SIG-M5 treated with dmso at 0.1 percent for 504 hours (cell line): ENCODE measurements at regions not wholly inside any gene's neighbourhood (a gene's known extent, or its start where the extent isn't known, plus 50 kb on each side); places are given as distances from the start of the nearest gene placed in this dataset.
"Not testable (repeated sequence)": the region's sequence is repeated elsewhere in the genome, so short reads cannot be mapped to it uniquely, and the experiment has no call there.

Source experiments
- DNase-seq: peaks from one replicate; lab custom pipeline; 2025; ENCODE audit not compliant: unreplicated experiment; lab: John Stamatoyannopoulos, UW

DNA sequence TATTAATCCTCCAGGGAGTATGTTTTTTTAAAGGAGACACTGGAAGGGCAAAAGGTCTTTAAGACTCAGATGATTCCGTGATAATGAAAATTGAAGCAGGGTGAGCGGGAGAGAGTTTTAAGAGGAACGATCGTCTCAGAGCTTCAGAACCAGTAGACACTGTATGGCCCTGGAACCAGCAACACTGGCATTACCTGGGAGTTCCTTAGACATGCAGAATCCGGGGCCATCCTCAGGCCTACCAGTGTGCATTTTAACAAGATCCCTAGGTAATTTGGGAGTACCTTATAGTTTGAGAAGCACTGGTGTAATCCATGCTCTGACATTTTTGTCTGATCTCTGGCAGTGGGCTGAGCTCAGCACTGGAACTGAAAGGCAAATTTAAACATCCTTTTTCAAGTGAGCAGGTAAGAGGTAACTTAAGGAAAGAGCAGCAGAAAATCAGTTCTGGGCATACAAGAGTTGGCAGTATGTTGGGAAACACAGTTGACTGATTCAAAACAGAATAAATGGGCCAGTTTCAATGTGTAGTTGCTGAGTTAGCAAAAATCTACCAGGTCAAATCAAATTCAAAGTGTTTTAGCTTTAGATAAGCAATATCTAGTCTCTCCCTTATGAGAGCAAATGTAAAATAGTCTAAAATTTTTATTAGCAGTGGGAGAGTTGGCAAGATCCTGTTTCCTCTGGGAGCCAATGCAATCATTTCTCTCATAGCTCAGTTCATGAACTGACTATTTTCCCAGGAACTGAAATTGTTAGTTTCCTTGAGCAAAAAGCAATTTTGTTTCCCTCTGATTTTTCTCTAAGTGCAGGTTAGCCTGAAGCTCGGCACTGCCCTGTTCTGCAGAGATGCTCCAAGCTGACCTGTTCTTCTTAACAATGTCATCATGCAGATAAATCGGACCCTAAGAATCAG, 97.2 kb upstream of the ELMO1 start:
- DNase-seq: no peak

DNA sequence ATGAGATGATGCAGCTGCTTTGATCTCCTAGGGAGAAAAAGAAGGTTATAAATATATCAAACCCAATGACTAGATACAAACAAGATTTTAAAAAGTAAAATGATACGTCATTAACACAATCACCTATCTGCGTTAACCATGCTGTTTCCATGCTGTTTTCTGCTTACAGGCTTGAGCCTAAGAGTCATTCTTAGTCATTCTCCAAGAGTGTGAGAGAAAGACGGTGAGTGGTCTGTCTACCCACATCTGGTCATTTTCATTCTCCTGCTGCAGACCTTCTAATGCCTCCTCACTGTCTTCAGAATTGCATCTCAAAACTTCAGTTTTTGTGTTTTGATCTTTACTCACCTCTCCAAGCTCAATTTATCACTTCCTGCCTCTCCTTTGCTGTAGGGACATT, 98.0 kb upstream of the ELMO1 start:
- no peak for DNase-seq

DNA sequence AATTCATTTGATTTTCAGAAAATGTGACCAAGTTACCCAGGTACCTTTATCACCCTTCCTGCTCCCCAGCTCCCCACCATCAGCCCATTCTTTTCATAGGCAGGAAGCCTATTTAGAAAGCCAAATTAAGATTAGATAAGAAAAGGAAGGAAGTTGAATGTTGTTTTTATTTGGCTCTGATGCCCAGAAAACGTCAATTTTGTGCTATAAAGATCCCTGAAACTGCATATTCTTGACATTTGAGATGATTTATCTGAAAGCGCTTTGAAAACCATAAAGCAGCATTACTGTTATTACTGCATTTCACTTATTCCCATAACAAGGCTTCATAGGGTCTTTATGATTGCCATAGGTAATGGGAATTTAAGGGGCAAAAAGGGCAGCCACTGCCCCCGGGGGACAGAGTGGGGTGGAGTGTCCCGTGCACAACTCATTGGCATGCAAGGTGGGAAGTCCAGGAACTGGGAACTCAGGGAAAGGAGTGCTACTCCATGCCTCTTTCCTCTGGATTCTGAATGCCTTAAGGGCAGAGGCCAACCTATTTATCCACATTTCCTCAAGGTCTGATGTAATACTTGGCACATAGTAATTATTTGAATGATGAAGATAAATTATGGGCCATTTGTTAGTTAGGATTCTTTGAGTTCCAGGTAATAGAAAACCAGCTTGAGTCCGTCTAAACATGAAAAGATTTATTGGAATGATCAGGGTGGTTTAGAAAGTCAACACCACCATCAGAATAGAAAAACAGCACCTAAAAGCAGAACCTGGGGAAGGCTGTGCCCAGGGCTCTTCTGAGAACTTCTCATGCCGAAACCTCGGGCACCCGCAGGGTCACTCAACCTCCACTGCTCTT, 100.6 kb upstream of the ELMO1 start:
- no peak for DNase-seq

DNA sequence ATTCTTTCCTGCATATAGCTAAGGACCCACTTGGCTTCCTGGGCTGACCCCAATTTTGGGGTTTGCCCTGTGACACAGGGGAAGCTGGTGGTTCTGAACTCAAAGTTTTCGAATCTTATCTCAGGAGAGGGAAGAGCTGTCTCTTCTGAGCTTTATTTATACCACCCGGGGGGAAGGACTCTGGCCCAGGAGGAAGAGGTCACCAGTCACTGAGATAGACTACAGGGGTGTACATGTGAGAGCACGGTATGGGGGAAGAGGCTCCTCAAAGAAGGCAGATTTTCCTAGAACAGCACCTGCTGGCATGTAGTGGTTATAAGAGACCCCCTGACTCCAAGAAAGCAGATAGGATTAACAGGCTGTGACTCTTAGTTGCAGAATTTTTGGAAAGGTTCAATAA, 101.8 kb upstream of the ELMO1 start:
- DNase-seq: no peak

DNA sequence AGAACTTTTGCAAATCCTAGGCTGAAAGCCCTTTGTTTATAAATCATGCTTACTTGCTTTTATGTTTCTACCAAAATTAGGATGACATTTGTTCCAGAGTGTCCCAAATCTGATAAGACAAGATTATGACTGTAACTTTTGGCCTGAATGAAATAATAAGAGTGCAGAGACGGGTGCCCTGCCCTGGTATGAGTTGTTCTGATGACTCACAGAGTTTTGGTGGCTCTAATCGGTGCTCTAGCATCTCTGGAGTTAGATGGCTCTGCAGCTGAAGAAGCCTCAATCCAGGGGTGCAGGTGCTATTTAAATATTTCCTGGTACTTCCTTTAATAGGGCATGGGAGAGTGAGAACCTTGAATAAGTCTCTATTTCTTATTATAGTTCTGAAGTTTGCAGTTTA, 102.2 kb upstream of the ELMO1 start:
- no peak for DNase-seq

DNA sequence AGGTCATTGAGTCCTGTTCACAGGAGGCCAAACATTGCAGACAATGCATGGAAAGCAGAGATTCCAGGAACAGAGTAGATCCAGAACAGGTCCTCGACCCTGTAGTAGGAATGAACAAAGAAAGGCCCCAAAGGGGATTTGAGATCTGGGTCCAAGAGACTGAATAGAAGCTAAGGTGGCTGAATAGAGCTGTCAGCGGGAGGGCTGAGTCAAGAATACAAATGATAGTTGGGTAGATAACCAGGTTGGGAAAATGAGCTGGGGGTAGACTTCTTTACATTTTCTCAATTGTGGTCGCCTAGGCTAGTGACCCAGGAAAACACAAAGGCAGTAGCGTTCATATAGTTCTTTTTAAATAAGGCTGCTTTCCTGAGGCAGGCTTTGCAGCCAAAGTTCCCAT, 103.4 kb upstream of the ELMO1 start:
- DNase-seq: no peak

DNA sequence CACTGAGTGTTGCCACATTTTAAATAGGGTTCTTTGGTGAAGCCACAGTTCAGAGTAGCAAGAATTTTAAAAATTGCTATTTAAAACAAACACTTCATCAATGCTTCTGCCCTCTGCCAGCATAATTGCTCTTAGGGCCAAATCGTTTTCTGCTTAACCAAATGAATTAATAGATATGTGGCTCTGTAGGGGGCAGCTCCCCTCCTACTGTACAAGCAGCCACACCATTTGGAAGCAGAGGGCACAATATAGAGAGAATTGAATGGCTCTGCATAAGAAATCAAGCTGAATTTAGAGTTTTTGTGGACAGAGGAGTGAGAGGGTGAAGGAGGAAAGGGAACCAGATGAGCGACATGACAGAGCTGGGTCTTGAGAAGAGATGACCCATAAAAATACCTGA, 103.8 kb upstream of the ELMO1 start:
- DNase-seq: not testable (repeated sequence)

DNA sequence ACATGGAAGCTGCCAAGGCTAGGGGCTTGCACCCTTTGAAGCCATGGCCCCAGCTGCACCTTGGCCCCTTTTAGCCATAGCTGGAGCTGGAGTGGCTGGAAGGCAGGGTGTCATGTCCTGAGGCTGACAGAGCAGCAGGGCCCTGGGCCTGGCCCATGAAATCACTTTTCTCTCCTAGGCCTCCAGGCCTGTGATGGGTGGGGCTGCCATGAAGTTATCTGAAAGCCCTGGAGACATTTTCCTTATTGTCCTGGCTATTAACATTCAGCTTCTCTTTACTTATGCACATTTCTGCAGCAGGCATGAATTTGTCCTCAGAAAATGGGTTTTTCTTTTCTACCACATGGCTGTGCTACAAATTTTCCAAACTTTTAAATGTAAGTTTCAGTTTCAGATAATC, 106.9 kb upstream of the ELMO1 start:
- DNase-seq: no peak

DNA sequence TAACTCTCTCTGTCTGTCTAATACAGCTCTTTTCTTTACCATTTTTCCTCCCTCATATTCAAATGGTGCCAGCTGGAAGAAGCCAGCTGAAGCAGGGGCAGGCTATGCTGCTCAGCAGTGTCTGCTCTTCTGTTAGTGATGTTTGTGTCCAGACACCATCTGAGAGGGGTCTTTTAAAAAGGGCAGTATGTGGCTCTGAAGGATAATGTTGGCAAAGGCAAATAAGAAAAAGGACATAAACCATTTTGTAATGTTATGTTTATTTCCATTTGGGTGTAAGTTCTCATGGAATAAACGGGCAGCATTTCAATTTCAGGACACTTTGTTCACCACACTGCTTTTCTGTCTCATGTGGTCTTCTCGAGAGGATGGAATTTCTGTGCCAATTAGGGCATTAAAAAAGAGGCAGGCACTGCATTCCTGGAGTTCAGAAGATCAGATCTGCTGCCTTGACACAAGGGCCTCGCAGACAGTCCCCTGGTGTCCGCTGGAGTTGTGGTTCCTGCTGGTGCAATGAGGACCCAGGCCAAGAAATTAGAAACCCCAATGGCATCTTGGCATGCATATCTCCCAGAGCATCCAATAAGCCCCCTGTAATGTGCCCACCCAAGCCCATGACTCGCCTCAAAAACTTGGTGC, 109.0 kb upstream of the ELMO1 start:
- DNase-seq: no peak

DNA sequence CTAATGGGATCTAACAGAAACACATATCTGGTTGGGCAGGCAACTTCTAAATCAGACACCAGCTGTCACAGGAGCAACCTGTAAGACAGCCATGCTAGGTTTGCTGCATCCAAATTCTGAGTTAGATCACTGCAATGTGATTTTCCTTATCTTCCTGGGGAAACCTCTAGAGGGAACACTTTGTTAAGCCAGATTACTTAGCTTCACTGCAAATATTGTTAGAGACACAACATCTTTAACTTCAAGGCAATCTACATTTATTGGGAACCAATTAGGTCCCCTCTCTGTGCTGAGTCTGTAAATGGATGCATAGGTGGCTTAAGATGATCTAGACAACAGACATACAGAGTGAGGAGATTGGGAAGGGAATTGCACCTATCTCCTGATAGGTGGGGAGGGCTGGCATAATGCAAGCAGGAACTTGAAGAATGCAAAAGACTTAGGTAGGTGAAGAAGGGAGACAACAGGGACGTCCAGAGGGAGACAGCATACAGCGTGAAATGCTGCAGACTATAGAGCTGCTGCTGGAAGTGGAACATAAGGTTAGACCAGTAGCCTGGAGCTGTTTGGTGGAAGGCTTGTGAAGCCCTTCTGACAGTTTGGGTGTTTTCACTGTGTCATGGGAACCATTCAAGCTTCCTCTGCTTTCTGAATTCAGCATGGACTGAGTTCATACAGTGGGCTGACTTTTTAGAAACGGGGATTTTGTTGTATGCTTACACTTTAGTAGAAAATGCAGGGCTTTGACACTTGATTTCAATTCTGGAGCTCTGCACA, 109.8 kb upstream of the ELMO1 start:
- DNase-seq: no peak

DNA sequence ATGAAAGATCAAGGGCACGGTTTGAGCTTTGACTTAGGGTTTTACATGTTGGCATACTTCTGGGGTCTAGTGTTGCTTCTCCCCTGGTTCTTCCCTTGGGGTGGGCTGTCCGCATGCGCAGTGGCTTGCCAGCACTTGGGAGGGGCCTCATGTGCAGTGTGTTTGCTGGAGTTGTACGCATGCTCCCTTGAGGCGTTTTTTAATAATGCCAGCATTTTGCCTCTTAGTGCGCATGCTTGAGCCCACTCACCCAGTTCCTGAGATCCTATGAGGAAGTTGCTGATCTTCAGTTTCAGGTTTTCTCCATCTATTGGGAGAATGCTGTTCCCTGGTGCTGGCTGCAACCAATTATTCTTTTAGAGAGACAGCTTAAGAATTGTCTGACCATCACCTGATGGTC, 113.4 kb upstream of the GPR141 start:
- DNase-seq: no peak

DNA sequence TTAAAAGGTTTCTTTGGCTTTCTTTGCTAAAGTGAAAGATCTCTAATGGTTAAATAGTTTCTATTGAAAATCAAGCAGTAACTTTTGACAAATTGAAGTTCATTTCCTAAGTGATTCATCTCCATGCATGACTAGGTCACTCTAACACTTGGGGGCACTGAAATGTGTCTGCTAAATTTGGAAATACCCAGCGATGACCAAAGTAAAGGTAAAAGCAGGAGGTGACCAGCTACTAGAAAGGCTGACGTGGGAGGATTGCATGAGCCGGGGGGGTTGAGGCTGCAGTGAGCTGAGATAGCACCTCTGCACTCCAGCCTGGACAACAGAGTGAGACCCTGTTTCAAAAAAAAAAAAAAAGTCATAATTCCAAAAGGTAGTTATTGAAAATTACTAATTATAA, 111.8 kb upstream of the GPR141 start:
- no peak for DNase-seq

DNA sequence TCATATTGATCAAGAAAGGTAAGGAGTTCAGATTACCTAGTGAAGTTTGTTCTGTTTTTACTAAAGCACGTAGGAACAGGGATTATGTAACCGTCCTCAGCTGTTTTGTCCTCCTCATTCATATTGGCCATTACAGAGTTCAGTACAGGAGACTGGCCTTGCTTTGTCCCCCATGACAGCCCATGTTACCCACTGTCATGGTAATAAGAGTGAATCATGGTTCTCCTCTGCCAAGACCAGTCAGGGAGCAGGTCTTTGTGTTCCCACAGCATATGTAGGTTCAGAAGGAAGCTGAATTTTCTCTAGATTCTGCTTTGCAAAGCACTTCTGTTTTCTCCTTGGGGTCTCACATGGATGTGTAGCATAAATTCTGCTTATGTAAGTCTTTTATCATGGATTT, 106.2 kb upstream of the GPR141 start:
- no peak for DNase-seq

DNA sequence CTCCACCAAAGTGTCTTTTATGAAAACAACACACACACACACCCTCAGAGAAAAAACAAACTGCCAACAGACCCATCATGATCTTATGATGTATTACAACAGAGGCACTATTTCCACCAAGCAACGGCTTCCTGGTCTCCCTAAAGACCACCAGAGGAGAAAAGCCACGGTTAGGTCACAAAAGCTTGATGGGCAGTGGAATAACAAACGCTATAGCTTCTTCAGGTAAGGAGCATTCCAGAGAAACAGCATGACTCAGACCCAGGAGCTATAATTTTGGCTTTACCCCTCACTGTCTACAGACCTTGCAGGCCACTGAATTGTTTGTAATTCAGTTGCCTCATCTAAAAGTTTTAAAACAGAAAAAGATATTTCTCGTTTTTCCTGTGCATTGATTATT, 105.7 kb upstream of the GPR141 start:
- DNase-seq: no peak

DNA sequence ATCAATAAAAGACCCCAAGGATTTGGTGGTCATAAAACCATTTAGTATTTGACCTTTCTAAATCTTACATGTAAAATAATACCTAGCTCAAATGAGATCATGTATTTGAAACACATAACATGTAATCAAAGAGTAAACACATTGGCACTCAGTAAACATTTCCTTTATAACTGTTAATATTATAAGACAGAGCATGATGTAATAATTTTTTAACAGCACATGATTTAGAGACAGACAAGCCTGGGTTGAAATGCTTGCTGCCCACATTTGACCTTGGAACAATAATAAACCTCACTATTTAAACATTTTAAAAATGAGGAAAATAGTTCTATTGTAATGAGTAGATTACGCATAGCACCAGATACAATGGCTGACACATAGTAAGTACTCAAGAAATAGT, 105.2 kb upstream of the GPR141 start:
- no peak for DNase-seq

DNA sequence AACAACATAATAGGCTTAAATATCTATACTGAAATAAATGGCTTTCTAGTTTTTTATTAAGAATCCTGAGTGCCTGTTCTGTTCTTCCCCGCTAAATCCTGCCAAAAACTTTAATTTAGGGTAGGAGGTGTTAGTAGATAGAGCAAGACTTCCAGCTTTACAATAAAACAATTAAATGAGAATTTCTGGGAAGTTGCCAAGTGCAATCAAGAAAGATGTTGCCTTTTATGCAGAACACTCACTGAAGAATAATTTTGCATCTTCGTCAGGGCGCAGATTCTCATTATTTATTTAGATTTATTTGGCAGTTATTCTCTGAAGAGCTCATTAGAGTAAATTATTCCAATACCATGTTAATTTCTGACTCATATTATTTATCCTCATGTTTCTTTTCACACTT, 103.2 kb upstream of the GPR141 start:
- DNase-seq: no peak

DNA sequence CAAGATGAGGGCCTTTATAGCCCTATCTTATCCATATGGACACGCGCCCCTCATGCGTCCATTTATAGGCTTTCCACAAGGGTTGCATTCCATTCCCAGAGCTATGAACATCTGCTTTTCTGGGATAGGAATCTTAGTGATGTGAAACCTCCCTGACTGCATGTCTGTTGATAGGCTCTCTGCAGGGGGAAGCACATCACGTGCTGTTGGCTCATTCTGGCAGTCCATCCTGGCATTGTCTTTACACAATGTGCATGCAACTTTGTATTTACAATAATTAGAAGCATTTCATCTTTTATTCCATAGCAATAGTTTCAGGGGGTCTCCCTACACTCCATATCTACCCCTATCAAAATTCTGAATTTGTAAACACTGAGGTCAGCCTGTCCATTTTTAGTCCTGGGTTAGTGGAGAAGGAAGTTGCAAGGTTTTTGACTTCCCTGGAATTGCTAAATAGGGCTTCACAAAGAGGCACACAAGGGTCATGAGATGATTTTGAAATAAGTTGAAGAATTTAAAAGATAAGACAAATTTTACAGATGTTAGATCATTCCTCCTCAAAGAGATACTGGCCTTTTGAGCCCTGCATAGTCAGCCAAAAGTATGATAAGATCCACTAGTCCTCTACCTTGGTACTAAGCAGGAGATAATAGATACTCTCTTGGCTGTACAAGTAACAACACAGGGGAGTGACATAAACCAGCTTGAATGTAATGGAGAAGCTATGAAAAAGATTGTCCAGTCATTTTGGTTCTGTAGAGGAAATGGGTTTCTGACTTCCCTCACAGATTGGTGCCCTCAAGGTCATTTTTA, 98.7 kb upstream of the GPR141 start:
- DNase-seq: peak; percentile 25

DNA sequence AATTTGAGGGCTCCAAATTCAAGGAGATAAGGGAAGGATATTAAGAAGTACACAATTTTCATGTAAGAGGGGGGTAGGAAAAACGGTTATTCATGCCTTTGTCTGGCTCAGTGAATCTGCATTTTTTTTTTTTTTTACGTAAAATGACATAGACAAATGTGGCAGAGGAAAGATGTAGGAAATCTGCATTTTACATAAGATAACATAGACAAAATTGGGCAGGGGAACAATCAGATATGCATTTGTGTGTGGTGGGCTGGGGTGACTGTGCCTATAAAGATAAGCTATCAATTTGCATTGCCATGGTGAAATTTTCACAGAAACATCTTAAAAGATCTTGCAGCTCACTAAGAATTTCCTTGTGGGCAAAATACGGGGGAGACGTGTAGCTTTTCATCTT, 92.7 kb upstream of the GPR141 start:
- no peak for DNase-seq

DNA sequence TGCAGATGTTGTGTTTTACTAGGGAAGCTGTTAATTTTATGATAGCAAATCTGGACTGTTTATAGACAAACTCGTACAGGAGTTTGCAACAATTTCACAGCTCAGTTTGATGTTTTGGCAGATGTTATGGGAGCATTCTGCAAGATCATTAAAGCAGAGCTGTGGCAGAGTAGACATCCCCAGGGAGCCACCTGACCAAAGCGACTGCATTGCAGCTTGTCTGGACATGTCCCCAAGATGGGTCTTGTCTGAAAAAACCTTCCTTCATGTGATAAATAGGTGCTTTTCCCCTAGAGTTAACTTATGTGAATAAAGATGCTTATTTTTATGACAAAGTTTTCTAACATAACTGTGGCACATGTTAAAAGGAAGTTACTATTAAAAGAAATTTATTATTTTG, 91.2 kb upstream of the GPR141 start:
- no peak for DNase-seq

DNA sequence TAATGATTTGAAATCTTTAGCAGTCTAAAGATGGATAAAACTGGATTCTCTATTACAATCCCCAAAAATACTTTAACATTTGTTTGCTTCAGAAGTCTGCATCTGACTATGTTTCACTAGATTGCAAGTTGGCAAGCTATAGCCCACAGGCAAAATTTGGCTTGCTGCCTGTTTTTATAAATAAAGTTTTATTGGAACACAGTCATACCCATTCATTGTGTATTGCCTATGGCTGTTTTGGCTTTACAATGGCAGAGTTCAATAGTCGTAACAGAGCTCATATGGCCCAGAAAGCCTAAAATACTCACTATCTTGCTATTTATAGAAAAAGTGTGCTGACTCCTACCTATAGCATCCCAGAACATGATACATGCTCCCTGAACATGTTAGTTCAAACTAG, 89.0 kb upstream of the GPR141 start:
- DNase-seq: no peak
